Esophagus muscularis mucosa (tissue), 4 donors: ENCODE measurements at regions not wholly inside any gene's neighbourhood (a gene's known extent, or its start where the extent isn't known, plus 50 kb on each side); places are given as distances from the start of the nearest gene placed in this dataset.

Experiments used
- DNase-seq: peaks from one replicate; pipeline ENCODE4 v3.0.0-alpha.2; 2017; ENCODE audit errors: extremely low spot score
- H3K27ac ChIP-seq, 4 donors: fragments of 200-600 bp; sonication (generic); replicated peaks in 1 of 4; 1 replicate in 3 of 4; 2 replicates in 1 of 4; pipeline ENCODE4 v1.5.1; 2016 to 2019; ENCODE audit warnings: mild to moderate bottlenecking in 1 of 4
- H3K27me3 ChIP-seq, 4 donors: fragments of 200-600 bp; sonication (generic); one replicate each; pipeline versions ENCODE4 v1.5.1 to v1.6.0; 2016 to 2019
- H3K36me3 ChIP-seq, 4 donors: fragments of 200-600 bp; sonication (generic); one replicate each; pipeline ENCODE4 v1.5.1; 2016 to 2019
- H3K4me1 ChIP-seq, 4 donors: fragments of 200-600 bp; sonication (generic); one replicate each; pipeline ENCODE4 v1.5.1; 2016 to 2019
- H3K4me3 ChIP-seq, 4 donors: fragments of 200-600 bp; sonication (generic); 1 replicate in 2 of 4; 2 replicates in 2 of 4; pipeline ENCODE4 v1.5.1; 2016 to 2019; ENCODE audit warnings: mild to moderate bottlenecking in 4 of 4, moderate library complexity in 1 of 4
- H3K9me3 ChIP-seq, 4 donors: fragments of 200-600 bp; sonication (generic); 1 replicate in 3 of 4; 2 replicates in 1 of 4; pipeline ENCODE4 v1.5.1; 2016 to 2019
- EP300 ChIP-seq: sonication (generic); formaldehyde crosslinking; IDR thresholded peaks from one replicate; pipeline ENCODE4 v1.6.1; 2017; ENCODE audit warnings: antibody characterized with exemption
- POLR2A ChIP-seq: fragments of 450-650 bp; IDR thresholded peaks from one replicate; pipeline ENCODE4 v1.6.1; 2017; ENCODE audit warnings: antibody characterized with exemption, moderate library complexity, mild to moderate bottlenecking, low read depth
- POLR2AphosphoS5 ChIP-seq, 2 donors: sonication (generic); formaldehyde crosslinking; IDR thresholded peaks; one replicate each; pipeline ENCODE4 v1.6.1; 2017; ENCODE audit warnings: antibody characterized with exemption in 2 of 2
- WGBS: methylation state at CpG from one replicate; pipeline ENCODE4 v1.1.5; 2018; 5-methylcytosine and 5-hydroxymethylcytosine counted together
- intact Hi-C: fragments of 100-400 bp; cut with DNase I; formaldehyde crosslinking; loops from one replicate; pipeline ENCODE4 v1.15.1; 2023
- TF ChIP-seq, protein P1 (sequence below), 3 experiments: fragments of 200-600 bp in 2 of 3; fragments of 450-650 bp in 1 of 3; sonication (generic) in 2 of 3; IDR thresholded peaks; one replicate each; pipeline ENCODE4 v1.5.1; 2017 to 2019; ENCODE audit warnings: antibody characterized with exemption in 3 of 3, mild to moderate bottlenecking in 2 of 3, moderate library complexity in 1 of 3

DNA sequence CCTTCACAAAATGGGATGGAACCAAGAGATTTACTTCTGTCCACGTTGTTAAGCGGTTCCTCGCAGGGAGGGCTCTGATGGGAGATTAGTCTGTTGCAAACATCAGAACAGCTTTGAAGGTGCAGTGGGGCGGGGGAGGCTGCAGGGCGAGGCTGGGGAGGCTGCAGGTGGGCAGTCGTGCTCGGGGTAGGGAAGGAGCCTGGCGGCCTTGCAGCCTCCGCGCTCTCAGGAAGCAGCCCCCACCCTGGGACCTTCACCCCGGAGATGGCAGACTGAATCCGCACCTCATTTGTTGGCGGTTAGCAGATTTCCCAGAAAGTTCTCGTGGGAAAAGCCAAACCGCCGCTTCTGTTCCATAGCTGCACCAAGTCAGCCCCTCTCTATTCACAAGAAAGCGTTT is 237.3 kb downstream of the BRD1 start:
- TF ChIP-seq EP300 = no peak
- no peak for TF ChIP-seq POLR2AphosphoS5 (IDR thresholded peaks at IDR 0.05)
- TF ChIP-seq POLR2A = no peak
- TF ChIP-seq, protein P1, sequence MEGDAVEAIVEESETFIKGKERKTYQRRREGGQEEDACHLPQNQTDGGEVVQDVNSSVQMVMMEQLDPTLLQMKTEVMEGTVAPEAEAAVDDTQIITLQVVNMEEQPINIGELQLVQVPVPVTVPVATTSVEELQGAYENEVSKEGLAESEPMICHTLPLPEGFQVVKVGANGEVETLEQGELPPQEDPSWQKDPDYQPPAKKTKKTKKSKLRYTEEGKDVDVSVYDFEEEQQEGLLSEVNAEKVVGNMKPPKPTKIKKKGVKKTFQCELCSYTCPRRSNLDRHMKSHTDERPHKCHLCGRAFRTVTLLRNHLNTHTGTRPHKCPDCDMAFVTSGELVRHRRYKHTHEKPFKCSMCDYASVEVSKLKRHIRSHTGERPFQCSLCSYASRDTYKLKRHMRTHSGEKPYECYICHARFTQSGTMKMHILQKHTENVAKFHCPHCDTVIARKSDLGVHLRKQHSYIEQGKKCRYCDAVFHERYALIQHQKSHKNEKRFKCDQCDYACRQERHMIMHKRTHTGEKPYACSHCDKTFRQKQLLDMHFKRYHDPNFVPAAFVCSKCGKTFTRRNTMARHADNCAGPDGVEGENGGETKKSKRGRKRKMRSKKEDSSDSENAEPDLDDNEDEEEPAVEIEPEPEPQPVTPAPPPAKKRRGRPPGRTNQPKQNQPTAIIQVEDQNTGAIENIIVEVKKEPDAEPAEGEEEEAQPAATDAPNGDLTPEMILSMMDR (IDR thresholded peaks at IDR 0.05) = no peak
- intact Hi-C loops = no loop called here
- peaks cover 0 to 30% (median 0%) of the 10 kb centered on the region in 4 donors for H3K27me3 ChIP-seq
- H3K9me3 ChIP-seq = peaks cover 0 to 7% (median 3%) of the 10 kb centered on the region in 4 donors
- H3K27ac ChIP-seq = no peak overlapping the region
- no peak for DNase-seq
- no peaks in the 10 kb centered on the region for H3K36me3 ChIP-seq
- no peak overlapping the region for H3K4me3 ChIP-seq
- H3K4me1 ChIP-seq = peaks cover 0 to 6% (median 0%) of the 10 kb centered on the region in 4 donors
- 78% methylated on average over 16 of the region's 17 CpGs for WGBS

DNA sequence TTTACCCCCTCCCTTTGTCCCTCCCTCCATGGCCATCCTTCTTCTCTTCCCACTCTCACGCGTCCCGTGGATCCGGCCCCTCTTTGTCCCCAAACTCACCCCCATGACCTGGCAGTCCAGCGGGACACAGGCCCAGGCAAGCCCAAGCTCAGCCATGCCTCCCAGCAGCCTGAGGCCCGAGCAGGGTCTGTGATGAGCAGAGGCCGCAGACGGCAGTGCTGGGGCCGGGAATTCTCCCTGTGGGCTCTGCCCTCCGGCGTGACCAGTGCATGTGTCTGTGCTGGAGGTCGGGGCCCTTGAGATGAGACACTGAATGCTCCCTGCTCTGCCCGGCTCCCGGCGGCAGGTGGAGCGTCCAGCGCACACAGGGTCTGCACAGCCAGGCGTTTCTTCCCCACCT is 237.9 kb downstream of the BRD1 start:
- H3K4me3 ChIP-seq = no peak overlapping the region
- no peak for DNase-seq
- intact Hi-C loops = no loop called here
- TF ChIP-seq POLR2AphosphoS5 (IDR thresholded peaks at IDR 0.05) = no peak
- TF ChIP-seq EP300 = no peak
- TF ChIP-seq, protein P1 (IDR thresholded peaks at IDR 0.05) = no peak
- no peak for TF ChIP-seq POLR2A
- H3K27me3 ChIP-seq = peaks cover 0 to 30% (median 0%) of the 10 kb centered on the region in 4 donors
- H3K36me3 ChIP-seq = no peaks in the 10 kb centered on the region
- H3K9me3 ChIP-seq = peaks cover 0 to 7% (median 3%) of the 10 kb centered on the region in 4 donors
- H3K4me1 ChIP-seq = peaks cover 0 to 6% (median 0%) of the 10 kb centered on the region in 4 donors
- H3K27ac ChIP-seq = no peak overlapping the region
- WGBS = 89% methylated on average over 11 of the region's 18 CpGs

DNA sequence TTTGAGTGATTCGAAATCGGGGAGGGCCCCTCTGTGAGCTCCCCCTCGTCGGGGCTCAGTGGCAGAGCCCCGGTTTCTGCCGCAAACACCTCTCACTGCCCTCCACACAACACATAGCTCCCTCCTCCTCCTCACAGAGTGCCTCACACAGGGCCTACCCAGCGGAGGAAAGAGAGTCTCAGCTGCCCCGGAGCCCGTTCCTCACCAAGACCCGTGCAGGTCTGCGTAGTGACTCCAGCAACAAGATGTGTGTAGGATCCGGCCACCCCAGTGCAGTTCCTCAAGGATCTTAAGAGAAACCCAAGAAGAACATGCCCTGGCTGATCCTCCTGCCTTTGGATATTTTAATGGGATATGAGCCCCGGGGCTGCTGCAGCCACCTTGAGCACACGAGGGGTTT is 238.4 kb downstream of the BRD1 start:
- Histone ChIP-seq H3K9me3 (peaks cover 0 to 5% (median 2%) of the 10 kb centered on the region in 4 donors), H3K27ac (no peak overlapping the region), H3K4me3 (no peak overlapping the region), H3K36me3 (no peaks in the 10 kb centered on the region), H3K27me3 (peaks cover 0 to 30% (median 0%) of the 10 kb centered on the region in 4 donors), H3K4me1 (peaks cover 0 to 6% (median 0%) of the 10 kb centered on the region in 4 donors)
- DNase-seq = no peak
- intact Hi-C loops = no loop called here
- TF ChIP-seq, protein P1 (IDR thresholded peaks at IDR 0.05) = no peak
- TF ChIP-seq POLR2AphosphoS5 (IDR thresholded peaks at IDR 0.05) = no peak
- no peak for TF ChIP-seq EP300
- TF ChIP-seq POLR2A = no peak
- WGBS = 93% methylated on average over 8 of the region's 14 CpGs

DNA sequence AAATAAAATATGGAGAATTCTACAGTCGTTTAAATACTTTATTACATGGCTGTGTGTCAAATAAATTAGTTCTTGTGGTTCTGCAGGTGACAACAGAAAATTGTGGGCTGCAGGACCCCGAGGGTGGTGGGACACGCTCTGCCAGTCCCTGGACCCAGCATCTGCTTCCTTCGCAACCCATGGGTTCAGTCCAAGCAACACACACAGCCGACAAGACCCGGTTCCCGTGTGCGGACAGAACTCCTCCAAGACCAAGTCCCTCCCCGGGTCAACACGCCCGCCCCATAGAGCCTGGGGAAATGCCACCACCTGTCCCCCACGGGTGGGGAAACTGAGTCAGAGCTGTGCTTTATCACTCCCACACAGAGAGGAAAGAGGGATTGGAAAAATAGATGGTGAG is 238.9 kb downstream of the BRD1 start:
- Histone ChIP-seq H3K27me3 (peaks cover 0 to 30% (median 0%) of the 10 kb centered on the region in 4 donors), H3K27ac (no peak overlapping the region), H3K4me3 (no peak overlapping the region), H3K9me3 (no peaks in the 10 kb centered on the region), H3K36me3 (no peaks in the 10 kb centered on the region), H3K4me1 (peaks cover 0 to 6% (median 0%) of the 10 kb centered on the region in 4 donors)
- no peak for TF ChIP-seq POLR2AphosphoS5 (IDR thresholded peaks at IDR 0.05)
- TF ChIP-seq EP300 = no peak
- TF ChIP-seq, protein P1 (IDR thresholded peaks at IDR 0.05) = no peak
- TF ChIP-seq POLR2A = no peak
- intact Hi-C loops = no loop called here
- DNase-seq = no peak
- 81% methylated on average over 12 of the region's 12 CpGs for whole genome bisulfite sequencing

DNA sequence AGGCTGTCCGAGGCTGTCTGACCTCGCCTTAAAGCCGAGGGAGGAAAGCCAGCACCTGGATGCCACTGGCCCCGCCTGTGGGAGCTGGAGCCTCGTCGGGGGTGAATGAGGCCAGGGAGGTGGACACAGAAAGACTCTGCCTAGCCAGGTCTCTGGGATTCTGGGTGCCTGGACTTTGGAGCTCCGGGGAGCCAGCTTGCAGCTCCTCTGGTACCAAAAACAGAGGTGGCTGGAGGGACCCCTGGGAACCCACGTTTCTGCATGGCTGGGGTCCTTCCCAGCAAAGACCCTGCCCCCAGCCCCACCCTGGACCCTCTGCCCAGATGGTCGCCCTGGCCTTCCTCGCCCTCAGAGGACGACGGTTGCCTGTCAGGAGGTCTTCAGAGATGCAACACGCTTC is 239.7 kb downstream of the BRD1 start:
- Histone ChIP-seq H3K4me1 (peaks cover 0 to 3% (median 0%) of the 10 kb centered on the region in 4 donors), H3K9me3 (no peaks in the 10 kb centered on the region), H3K4me3 (no peak overlapping the region), H3K27ac (no peak overlapping the region), H3K36me3 (no peaks in the 10 kb centered on the region), H3K27me3 (peaks cover 0 to 35% (median 0%) of the 10 kb centered on the region in 4 donors)
- no peak for DNase-seq
- TF ChIP-seq EP300 (no peak), POLR2A (no peak), POLR2AphosphoS5 (IDR thresholded peaks at IDR 0.05) (no peak)
- TF ChIP-seq, protein P1 (IDR thresholded peaks at IDR 0.05) = no peak
- intact Hi-C loops = no loop called here
- 69% methylated on average over 13 of the region's 13 CpGs for WGBS
